GM12878 (cell line): ENCODE measurements at regions not wholly inside any gene's neighbourhood (a gene's known extent, or its start where the extent isn't known, plus 50 kb on each side); places are given as distances from the start of the nearest gene placed in this dataset.

Experiments
- CHD1 ChIP-seq: IDR thresholded peaks from 2 replicates; pipeline ENCODE4 v1.6.1; 2012; ENCODE audit warnings: low read depth, low read length, improper control_type of control experiment
- CHD2 ChIP-seq: IDR thresholded peaks from 2 replicates; pipeline ENCODE4 v1.6.1; 2011; ENCODE audit warnings: low read depth, low read length, improper control_type of control experiment, borderline replicate concordance
- EP300 ChIP-seq, 2 experiments: fragments of 150-350 bp in 1 of 2; IDR thresholded peaks; 2 replicates each; pipeline ENCODE4 v1.6.1; 2011 to 2012; ENCODE audit warnings: low read depth in 2 of 2, low read length in 2 of 2, borderline replicate concordance in 1 of 2, improper control_type of control experiment in 1 of 2, inconsistent platforms in 1 of 2; ENCODE audit not compliant: control insufficient read depth in 1 of 2
- POLR2A ChIP-seq: IDR thresholded peaks from 2 replicates; pipeline ENCODE4 v1.6.1; 2011; ENCODE audit warnings: low read depth, mild to moderate bottlenecking, low read length
- RAD21 ChIP-seq: IDR thresholded peaks from 2 replicates; pipeline ENCODE4 v1.6.1; 2011; ENCODE audit warnings: mild to moderate bottlenecking, low read depth, low read length, moderate library complexity; ENCODE audit not compliant: insufficient read depth
- TF ChIP-seq, protein P1 (sequence below): IDR thresholded peaks from 2 replicates; pipeline ENCODE4 v1.6.1; 2011; ENCODE audit warnings: borderline replicate concordance, low read depth, mild to moderate bottlenecking, moderate library complexity, mixed read lengths, low read length; ENCODE audit not compliant: insufficient read depth; ENCODE audit errors: extremely low read length
- TF ChIP-seq, protein P2 (sequence below): IDR thresholded peaks from 2 replicates; pipeline ENCODE4 v1.6.1; 2011; ENCODE audit warnings: low read depth, low read length, improper control_type of control experiment, borderline replicate concordance

DNA sequence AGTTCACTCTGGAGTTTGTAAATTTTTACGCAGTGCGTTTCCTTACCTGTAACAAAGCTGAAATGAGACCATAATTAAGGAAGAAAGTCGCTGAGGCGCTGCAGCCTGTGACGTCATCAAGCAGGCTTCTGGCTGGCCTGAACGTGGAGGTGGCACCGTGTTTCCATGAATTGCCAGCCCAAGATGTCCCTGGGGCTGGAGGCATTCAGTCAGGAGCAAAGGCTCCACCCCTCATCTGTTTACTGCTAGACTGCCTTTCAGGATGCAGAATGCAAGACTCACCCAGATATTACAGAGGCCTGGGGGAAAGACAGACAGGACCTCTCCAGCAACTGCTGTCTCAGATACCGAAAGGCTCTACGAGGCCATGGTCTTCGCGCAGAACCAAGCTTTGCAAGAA is 424.6 kb downstream of the TSHZ3 start:
- TF ChIP-seq, protein P1, sequence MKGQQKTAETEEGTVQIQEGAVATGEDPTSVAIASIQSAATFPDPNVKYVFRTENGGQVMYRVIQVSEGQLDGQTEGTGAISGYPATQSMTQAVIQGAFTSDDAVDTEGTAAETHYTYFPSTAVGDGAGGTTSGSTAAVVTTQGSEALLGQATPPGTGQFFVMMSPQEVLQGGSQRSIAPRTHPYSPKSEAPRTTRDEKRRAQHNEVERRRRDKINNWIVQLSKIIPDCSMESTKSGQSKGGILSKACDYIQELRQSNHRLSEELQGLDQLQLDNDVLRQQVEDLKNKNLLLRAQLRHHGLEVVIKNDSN, result no peak
- TF ChIP-seq POLR2A, result no peak
- no peak for TF ChIP-seq CHD1
- no peak for TF ChIP-seq CHD2
- TF ChIP-seq, protein P2, sequence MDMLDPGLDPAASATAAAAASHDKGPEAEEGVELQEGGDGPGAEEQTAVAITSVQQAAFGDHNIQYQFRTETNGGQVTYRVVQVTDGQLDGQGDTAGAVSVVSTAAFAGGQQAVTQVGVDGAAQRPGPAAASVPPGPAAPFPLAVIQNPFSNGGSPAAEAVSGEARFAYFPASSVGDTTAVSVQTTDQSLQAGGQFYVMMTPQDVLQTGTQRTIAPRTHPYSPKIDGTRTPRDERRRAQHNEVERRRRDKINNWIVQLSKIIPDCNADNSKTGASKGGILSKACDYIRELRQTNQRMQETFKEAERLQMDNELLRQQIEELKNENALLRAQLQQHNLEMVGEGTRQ, result no peak
- TF ChIP-seq RAD21, result no peak
- TF ChIP-seq EP300 (IDR thresholded peaks at IDR 0.05; ENCODE audit: borderline replicate concordance in 1 of 2, control insufficient read depth in 1 of 2, low read depth in 2 of 2, low read length in 2 of 2), result no peak
